Vagina (tissue), 2 donors: ENCODE measurements at regions not wholly inside any gene's neighbourhood (a gene's known extent, or its start where the extent isn't known, plus 50 kb on each side); places are given as distances from the start of the nearest gene placed in this dataset.
A peak's percentile ranks its signal among the peaks of the same experiment; 100 is the strongest.
"Not testable (repeated sequence)": the region's sequence is repeated elsewhere in the genome, so short reads cannot be mapped to it uniquely, and the experiment has no call there.

ENCODE experiments used
- DNase-seq, 2 donors: peaks; one replicate each; pipeline ENCODE4 v3.0.0-alpha.2; 2017; ENCODE audit errors: extremely low spot score in 2 of 2
- H3K27ac ChIP-seq: fragments of 200-600 bp; sonication (generic); one replicate; pipeline ENCODE4 v1.5.1; 2019
- H3K27me3 ChIP-seq: fragments of 200-600 bp; sonication (generic); one replicate; pipeline ENCODE4 v1.5.1; 2019
- H3K36me3 ChIP-seq, 2 donors: fragments of 200-600 bp; sonication (generic); one replicate each; pipeline ENCODE4 v1.5.1; 2017 to 2019
- H3K4me1 ChIP-seq: fragments of 200-600 bp; sonication (generic); one replicate; pipeline ENCODE4 v1.5.1; 2019
- H3K4me3 ChIP-seq, 2 donors: fragments of 200-600 bp; sonication (generic); 1 replicate in 1 of 2; 2 replicates in 1 of 2; pipeline ENCODE4 v1.5.1; 2016 to 2019
- H3K9me3 ChIP-seq: fragments of 200-600 bp; sonication (generic); one replicate; pipeline ENCODE4 v1.5.1; 2019
- POLR2A ChIP-seq, 2 donors: fragments of 450-650 bp; IDR thresholded peaks; one replicate each; pipeline ENCODE4 v1.6.1; 2017; ENCODE audit warnings: antibody characterized with exemption in 2 of 2, mild to moderate bottlenecking in 2 of 2, moderate library complexity in 2 of 2
- POLR2AphosphoS5 ChIP-seq, 2 donors: sonication (generic); formaldehyde crosslinking; IDR thresholded peaks; one replicate each; pipeline ENCODE4 v1.9.0; 2017; ENCODE audit warnings: antibody characterized with exemption in 2 of 2, mild to moderate bottlenecking in 2 of 2, low read depth in 1 of 2; ENCODE audit not compliant: insufficient read depth in 1 of 2
- intact Hi-C: fragments of 100-400 bp; cut with DNase I; formaldehyde crosslinking; loops from one replicate; pipeline ENCODE4 v1.15.1; 2023
- TF ChIP-seq, protein P1 (sequence below), 3 experiments: fragments of 450-650 bp in 2 of 3; fragments of 200-600 bp in 1 of 3; sonication (generic) in 1 of 3; IDR thresholded peaks; one replicate each; pipeline ENCODE4 v1.5.1; 2017 to 2019; ENCODE audit warnings: antibody characterized with exemption in 3 of 3, mild to moderate bottlenecking in 2 of 3, moderate library complexity in 2 of 3

DNA sequence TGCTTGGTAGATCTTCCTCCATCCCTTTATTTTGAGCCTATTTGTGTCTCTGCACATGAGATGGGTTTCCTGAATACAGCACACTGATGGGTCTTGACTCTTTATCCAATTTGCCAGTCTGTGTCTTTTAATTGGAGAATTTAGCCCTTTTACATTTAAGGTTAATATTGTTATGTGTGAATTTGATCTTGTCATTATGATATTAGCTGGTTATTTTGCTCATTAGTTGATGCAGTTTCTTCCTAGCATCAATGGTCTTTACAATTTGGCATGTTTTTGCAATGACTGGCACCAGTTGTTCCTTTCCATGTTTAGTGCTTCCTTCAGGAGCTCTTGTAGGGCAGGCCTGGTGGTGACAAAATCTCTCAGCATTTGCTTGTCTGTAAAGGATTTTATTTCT, 72.4 kb downstream of the HNRNPD start:
- intact Hi-C loops, H3K4me1 ChIP-seq, H3K4me3 ChIP-seq, H3K27ac ChIP-seq, H3K36me3 ChIP-seq, DNase-seq, H3K9me3 ChIP-seq, H3K27me3 ChIP-seq: not testable (repeated sequence)

DNA sequence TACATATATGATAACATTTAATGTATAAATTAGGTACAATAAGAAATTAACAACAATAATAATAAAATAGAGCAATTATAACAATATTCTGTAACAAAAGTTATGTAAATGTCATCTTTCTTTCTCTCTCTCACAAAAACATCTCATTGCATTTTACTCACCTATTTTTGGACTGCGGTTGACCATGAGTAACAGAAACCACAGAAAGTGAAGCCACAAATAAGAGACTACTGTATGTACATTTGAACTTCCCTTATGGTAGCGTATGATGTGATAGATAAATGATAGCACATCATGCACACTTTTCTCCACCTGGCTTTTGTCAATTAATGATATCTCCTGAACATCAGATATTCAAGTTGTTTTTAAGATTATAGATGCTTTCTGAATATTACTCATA, 80.5 kb downstream of the HNRNPD start:
- intact Hi-C loops, result no loop called here
- DNase-seq, result no peak
- TF ChIP-seq POLR2AphosphoS5 (IDR thresholded peaks at IDR 0.05; ENCODE audit: insufficient read depth in 1 of 2, low read depth in 1 of 2), result no peak
- Histone ChIP-seq H3K4me3 (no peak overlapping the region), H3K4me1 (no peaks in the 10 kb centered on the region), H3K27ac (no peak overlapping the region), H3K36me3 (no peaks in the 10 kb centered on the region), H3K9me3 (no peaks in the 10 kb centered on the region), H3K27me3 (no peaks in the 10 kb centered on the region)

DNA sequence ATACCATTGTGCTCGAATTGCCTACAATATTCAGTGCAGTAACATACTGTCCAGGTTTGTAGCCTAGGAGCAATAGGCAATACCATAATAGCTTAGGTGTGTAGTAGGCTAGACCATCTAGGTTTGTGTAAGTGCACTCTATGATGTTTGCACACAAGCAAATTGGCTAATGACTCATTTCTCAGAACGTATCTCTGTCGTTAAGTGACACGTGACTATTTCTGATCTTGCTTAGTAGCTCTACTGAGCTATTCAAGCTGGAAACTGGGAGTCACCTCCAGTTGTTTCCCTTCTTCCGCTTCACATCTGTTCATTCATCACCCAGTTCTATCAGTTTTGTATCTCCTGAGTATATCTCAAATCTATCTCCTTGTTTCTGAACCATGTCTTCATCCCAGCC, 86.1 kb downstream of the HNRNPD start:
- H3K27me3 ChIP-seq, result no peaks in the 10 kb centered on the region
- H3K27ac ChIP-seq, result no peak overlapping the region
- DNase-seq, result no peak
- no peaks in the 10 kb centered on the region for H3K36me3 ChIP-seq
- H3K4me1 ChIP-seq, result peaks cover 7% of the 10 kb centered on the region
- TF ChIP-seq, protein P1, sequence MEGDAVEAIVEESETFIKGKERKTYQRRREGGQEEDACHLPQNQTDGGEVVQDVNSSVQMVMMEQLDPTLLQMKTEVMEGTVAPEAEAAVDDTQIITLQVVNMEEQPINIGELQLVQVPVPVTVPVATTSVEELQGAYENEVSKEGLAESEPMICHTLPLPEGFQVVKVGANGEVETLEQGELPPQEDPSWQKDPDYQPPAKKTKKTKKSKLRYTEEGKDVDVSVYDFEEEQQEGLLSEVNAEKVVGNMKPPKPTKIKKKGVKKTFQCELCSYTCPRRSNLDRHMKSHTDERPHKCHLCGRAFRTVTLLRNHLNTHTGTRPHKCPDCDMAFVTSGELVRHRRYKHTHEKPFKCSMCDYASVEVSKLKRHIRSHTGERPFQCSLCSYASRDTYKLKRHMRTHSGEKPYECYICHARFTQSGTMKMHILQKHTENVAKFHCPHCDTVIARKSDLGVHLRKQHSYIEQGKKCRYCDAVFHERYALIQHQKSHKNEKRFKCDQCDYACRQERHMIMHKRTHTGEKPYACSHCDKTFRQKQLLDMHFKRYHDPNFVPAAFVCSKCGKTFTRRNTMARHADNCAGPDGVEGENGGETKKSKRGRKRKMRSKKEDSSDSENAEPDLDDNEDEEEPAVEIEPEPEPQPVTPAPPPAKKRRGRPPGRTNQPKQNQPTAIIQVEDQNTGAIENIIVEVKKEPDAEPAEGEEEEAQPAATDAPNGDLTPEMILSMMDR (IDR thresholded peaks at IDR 0.05), result no peak
- no peak for TF ChIP-seq POLR2AphosphoS5 (IDR thresholded peaks at IDR 0.05; ENCODE audit: insufficient read depth in 1 of 2, low read depth in 1 of 2)
- TF ChIP-seq POLR2A (IDR thresholded peaks at IDR 0.05), result no peak
- no peaks in the 10 kb centered on the region for H3K9me3 ChIP-seq
- intact Hi-C loops, result no loop called here
- H3K4me3 ChIP-seq, result no peak overlapping the region

DNA sequence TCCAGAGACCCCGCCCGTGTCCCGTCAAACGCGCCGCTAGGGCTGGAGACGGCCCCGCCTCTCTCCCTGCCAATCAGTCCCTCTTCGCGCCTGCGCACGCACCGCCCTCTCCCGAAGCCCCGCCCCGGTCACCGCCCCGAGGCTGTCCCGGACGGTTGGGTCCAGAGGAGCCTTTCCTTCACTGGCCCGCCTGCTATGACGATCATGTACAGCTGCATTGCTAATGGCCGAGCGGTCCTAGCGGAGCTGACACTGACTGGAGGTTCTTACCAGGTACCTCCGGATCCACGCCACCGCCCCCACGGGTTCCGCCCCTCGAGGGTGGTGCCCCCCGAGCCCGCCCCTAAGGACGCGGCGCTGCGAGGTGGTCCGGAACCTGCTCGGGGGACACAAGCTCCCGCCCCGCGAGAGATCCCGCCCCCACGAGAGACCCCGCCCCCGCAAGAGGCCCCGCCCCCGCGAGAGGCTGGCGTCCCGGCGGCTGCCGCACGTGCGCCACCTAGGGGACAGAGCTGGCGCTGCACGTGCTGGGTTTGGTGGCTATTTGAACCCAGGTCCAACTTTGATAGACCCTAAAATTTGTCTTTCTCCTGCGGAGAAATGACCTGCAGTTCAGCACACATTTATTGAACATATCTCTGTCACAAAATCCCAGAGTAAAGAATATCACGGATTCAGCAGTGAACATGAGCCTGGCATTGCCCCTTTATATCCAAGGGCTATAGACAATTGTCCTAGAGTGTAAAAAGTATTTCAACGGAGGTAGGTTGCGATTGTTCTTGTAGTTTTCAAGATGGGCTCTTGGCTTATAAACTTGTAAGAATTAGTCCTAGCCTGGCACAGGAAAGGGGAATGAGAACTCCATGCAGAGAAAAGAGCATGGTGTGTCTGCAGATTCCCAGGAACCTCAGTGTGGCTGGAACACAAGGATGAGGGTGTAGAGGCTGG, 88.7 kb downstream of the HNRNPD start:
- peak; percentile 98 to 100 for DNase-seq
- intact Hi-C loops, result no loop called here
- H3K9me3 ChIP-seq, result no peaks in the 10 kb centered on the region

DNA sequence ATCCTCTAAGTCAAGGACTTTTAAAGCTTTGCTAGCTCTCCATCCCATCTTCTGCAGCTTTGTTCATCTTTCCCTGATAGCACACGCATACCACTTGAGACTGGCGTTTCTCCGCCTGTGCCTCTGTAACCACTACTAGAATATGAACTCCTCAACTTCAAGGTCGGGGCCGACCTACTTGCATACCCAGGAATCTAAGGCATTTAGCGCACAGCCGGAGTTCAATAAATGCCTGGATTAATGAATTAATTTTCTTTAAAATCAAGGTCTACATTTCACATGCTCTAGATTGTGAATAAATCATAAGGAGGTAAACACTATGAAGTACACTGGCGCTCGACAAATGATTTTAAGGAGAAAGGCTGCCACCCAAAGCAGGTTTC, 89.3 kb downstream of the HNRNPD start:
- no peak for DNase-seq
- Histone ChIP-seq H3K4me3 (peak overlapping the region; percentile 34 to 43), H3K4me1 (peaks cover 7% of the 10 kb centered on the region), H3K9me3 (no peaks in the 10 kb centered on the region), H3K36me3 (no peaks in the 10 kb centered on the region), H3K27me3 (no peaks in the 10 kb centered on the region), H3K27ac (no peak overlapping the region)
- TF ChIP-seq POLR2AphosphoS5 (IDR thresholded peaks at IDR 0.05; ENCODE audit: insufficient read depth in 1 of 2, low read depth in 1 of 2) (no peak), POLR2A (IDR thresholded peaks at IDR 0.05) (no peak)
- TF ChIP-seq, protein P1 (IDR thresholded peaks at IDR 0.05), result no peak
- intact Hi-C loops, result no loop called here

More for the DNA sequence above, 88.7 kb downstream of the HNRNPD start:
- peak overlapping the region; percentile 42 for H3K27ac ChIP-seq
- H3K27me3 ChIP-seq, result no peaks in the 10 kb centered on the region
- peak; percentile 67 to 84 for TF ChIP-seq POLR2AphosphoS5 (IDR thresholded peaks at IDR 0.05; ENCODE audit: insufficient read depth in 1 of 2, low read depth in 1 of 2)
- TF ChIP-seq, protein P1 (IDR thresholded peaks at IDR 0.05), result peak; percentile 30 to 94 (median 69)
- no peak for TF ChIP-seq POLR2A (IDR thresholded peaks at IDR 0.05)
- peak overlapping the region; percentile 34 to 43 for H3K4me3 ChIP-seq
- H3K36me3 ChIP-seq, result no peaks in the 10 kb centered on the region
- peaks cover 7% of the 10 kb centered on the region for H3K4me1 ChIP-seq

DNA sequence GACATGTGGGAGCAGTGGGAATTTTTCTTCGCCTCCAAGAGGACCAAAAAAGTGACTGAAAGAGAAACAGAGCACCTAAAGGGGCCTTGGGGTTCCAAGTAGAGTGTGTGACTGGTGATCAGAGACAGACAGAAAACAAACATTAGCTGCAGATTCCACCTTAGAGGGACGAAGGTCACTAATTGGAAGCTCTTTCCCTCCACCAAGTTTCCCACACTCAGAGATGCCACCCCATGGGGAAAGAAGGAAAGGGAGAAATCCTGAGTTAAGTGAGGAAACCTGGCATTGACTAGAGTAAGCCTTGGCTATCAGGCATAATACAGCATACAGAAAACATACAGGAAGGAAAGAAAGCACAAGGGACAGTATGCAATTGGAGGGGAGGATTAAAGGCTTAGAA, 90.9 kb downstream of the HNRNPD start:
- H3K9me3 ChIP-seq, result no peaks in the 10 kb centered on the region
- H3K27ac ChIP-seq, result no peak overlapping the region
- H3K36me3 ChIP-seq, result no peaks in the 10 kb centered on the region
- no peaks in the 10 kb centered on the region for H3K27me3 ChIP-seq
- no peak overlapping the region for H3K4me3 ChIP-seq
- DNase-seq, result no peak
- TF ChIP-seq, protein P1 (IDR thresholded peaks at IDR 0.05), result no peak
- no peak for TF ChIP-seq POLR2AphosphoS5 (IDR thresholded peaks at IDR 0.05; ENCODE audit: insufficient read depth in 1 of 2, low read depth in 1 of 2)
- no peak for TF ChIP-seq POLR2A (IDR thresholded peaks at IDR 0.05)
- peaks cover 7% of the 10 kb centered on the region for H3K4me1 ChIP-seq
- intact Hi-C loops, result no loop called here

DNA sequence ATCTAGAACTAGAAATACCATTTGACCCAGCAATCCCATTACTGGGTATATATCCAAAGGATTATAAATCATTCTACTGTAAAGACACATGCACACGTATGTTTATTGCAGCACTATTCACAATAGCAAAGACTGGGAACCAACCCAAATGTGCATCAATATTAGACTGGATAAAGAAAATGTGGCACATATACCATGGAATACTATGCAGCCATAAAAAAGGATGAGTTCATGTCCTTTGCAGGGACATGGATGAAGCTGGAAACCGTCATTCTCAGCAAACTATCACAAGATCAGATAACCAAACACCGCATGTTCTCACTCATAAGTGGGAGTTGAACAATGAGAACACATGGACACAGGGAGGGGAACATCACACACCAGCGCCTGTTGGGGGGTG, 94.2 kb downstream of the HNRNPD start:
- DNase-seq, H3K36me3 ChIP-seq, H3K27ac ChIP-seq, H3K4me1 ChIP-seq, H3K27me3 ChIP-seq, intact Hi-C loops, H3K9me3 ChIP-seq, H3K4me3 ChIP-seq: not testable (repeated sequence)
